ENCODE measurements at regions not wholly inside any gene's neighbourhood (a gene's known extent, or its start where the extent isn't known, plus 50 kb on each side); places are given as distances from the start of the nearest gene placed in this dataset.

- DNase-seq (no peak), ATAC-seq (ENCODE audit: poor library complexity) (no peak)
- Histone ChIP-seq H3K27ac (ENCODE audit: low read depth in 1 of 2, low read length in 2 of 2) (no peak overlapping the region), H3K4me3 (ENCODE audit: low read length) (no peak overlapping the region), H3K4me1 (ENCODE audit: insufficient read depth, low read length) (no peaks in the 10 kb centered on the region), H3K36me3 (ENCODE audit: insufficient read depth, low read length) (no peaks in the 10 kb centered on the region), H3K9me3 (ENCODE audit: control insufficient read depth in 1 of 2, insufficient read depth in 1 of 2, low read length in 2 of 2) (peaks cover 0 to 3% of the 10 kb centered on the region in 2 experiments), H3K27me3 (ENCODE audit: control insufficient read depth in 1 of 2, insufficient read depth in 2 of 2, low read length in 2 of 2) (no peaks in the 10 kb centered on the region)
- ChIA-PET POLR2A (no interaction called here), CTCF (no interaction called here)
- Mint-ChIP-seq H3K27me3 (no peaks in the 10 kb centered on the region), H3K9me3 (peaks cover 2% of the 10 kb centered on the region), H3K4me1 (ENCODE audit: low read depth) (no peaks in the 10 kb centered on the region), H3K27ac (no peak overlapping the region), H3K36me3 (ENCODE audit: low read depth) (no peaks in the 10 kb centered on the region), H3K4me3 (no peak overlapping the region)
- TF ChIP-seq, protein P1, sequence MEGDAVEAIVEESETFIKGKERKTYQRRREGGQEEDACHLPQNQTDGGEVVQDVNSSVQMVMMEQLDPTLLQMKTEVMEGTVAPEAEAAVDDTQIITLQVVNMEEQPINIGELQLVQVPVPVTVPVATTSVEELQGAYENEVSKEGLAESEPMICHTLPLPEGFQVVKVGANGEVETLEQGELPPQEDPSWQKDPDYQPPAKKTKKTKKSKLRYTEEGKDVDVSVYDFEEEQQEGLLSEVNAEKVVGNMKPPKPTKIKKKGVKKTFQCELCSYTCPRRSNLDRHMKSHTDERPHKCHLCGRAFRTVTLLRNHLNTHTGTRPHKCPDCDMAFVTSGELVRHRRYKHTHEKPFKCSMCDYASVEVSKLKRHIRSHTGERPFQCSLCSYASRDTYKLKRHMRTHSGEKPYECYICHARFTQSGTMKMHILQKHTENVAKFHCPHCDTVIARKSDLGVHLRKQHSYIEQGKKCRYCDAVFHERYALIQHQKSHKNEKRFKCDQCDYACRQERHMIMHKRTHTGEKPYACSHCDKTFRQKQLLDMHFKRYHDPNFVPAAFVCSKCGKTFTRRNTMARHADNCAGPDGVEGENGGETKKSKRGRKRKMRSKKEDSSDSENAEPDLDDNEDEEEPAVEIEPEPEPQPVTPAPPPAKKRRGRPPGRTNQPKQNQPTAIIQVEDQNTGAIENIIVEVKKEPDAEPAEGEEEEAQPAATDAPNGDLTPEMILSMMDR (IDR thresholded peaks at IDR 0.05) = no peak
- intact Hi-C loops (cut with DNase I, micrococcal nuclease) = no loop called here
Observed at GRCh38 chr3:22318325-22318724, 567.3 kb upstream of the ZNF385D start.

DNA sequence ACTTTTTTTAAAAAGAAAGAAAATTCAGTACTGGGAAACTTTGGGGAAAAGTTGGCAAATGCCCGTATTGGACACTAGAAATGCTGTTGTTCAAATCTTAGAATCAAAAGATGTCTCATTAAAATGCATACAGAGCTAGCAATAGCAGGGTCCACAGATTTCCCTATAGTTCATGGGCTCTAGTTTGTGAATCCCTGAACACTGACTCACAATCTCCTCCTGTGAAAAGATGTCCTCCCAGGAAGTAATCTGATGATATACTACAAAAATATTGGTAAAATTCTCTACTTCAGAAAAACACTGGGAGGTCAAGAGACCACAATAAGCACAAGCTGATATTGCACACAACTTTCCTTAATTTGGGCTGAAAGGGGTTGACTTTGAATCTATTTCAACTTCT is 568.4 kb upstream of the ZNF385D start:
- ATAC-seq (ENCODE audit: poor library complexity) = no peak
- Histone ChIP-seq H3K36me3 (ENCODE audit: insufficient read depth, low read length) (no peaks in the 10 kb centered on the region), H3K27me3 (ENCODE audit: control insufficient read depth in 1 of 2, insufficient read depth in 2 of 2, low read length in 2 of 2) (no peaks in the 10 kb centered on the region), H3K27ac (ENCODE audit: low read depth in 1 of 2, low read length in 2 of 2) (no peak overlapping the region), H3K4me1 (ENCODE audit: insufficient read depth, low read length) (no peaks in the 10 kb centered on the region), H3K9me3 (ENCODE audit: control insufficient read depth in 1 of 2, insufficient read depth in 1 of 2, low read length in 2 of 2) (peaks cover 0 to 3% of the 10 kb centered on the region in 2 experiments), H3K4me3 (ENCODE audit: low read length) (no peak overlapping the region)
- Mint-ChIP-seq H3K36me3 (ENCODE audit: low read depth) (no peaks in the 10 kb centered on the region), H3K9me3 (peaks cover 2% of the 10 kb centered on the region), H3K4me3 (no peak overlapping the region), H3K4me1 (ENCODE audit: low read depth) (no peaks in the 10 kb centered on the region), H3K27me3 (no peaks in the 10 kb centered on the region), H3K27ac (no peak overlapping the region)
- TF ChIP-seq, protein P1 (IDR thresholded peaks at IDR 0.05) = no peak
- DNase-seq = no peak
- CTCF ChIA-PET = no interaction called here
- POLR2A ChIA-PET = no interaction called here
- intact Hi-C loops (cut with DNase I, micrococcal nuclease) = no loop called here

GRCh38 chr3:22322861-22323260 is 571.9 kb upstream of the ZNF385D start:
- ATAC-seq (ENCODE audit: poor library complexity) = no peak
- Mint-ChIP-seq H3K36me3 (ENCODE audit: low read depth) (no peaks in the 10 kb centered on the region), H3K4me3 (no peak overlapping the region), H3K27ac (no peak overlapping the region), H3K9me3 (peaks cover 3% of the 10 kb centered on the region), H3K4me1 (ENCODE audit: low read depth) (no peaks in the 10 kb centered on the region), H3K27me3 (no peaks in the 10 kb centered on the region)
- DNase-seq = no peak
- intact Hi-C loops (cut with DNase I, micrococcal nuclease) = no loop called here
- Histone ChIP-seq H3K9me3 (ENCODE audit: control insufficient read depth in 1 of 2, insufficient read depth in 1 of 2, low read length in 2 of 2) (peaks cover 0 to 5% of the 10 kb centered on the region in 2 experiments), H3K36me3 (ENCODE audit: insufficient read depth, low read length) (no peaks in the 10 kb centered on the region), H3K4me3 (ENCODE audit: low read length) (no peak overlapping the region), H3K4me1 (ENCODE audit: insufficient read depth, low read length) (no peaks in the 10 kb centered on the region), H3K27me3 (ENCODE audit: control insufficient read depth in 1 of 2, insufficient read depth in 2 of 2, low read length in 2 of 2) (no peaks in the 10 kb centered on the region), H3K27ac (ENCODE audit: low read depth in 1 of 2, low read length in 2 of 2) (no peak overlapping the region)
- ChIA-PET CTCF (no interaction called here), POLR2A (no interaction called here)
- TF ChIP-seq, protein P1 (IDR thresholded peaks at IDR 0.05) = no peak

Data from CD4-positive, alpha-beta T cell (primary cell).